GM23338 (cell line): ENCODE measurements at regions not wholly inside any gene's neighbourhood (a gene's known extent, or its start where the extent isn't known, plus 50 kb on each side); places are given as distances from the start of the nearest gene placed in this dataset.

Experiments
- ATAC-seq: fragments of 200-7000 bp; cut with Tn5 transposase; 3 replicates; pipeline ENCODE4 v1.9.1; 2020
- DNase-seq: peaks from one replicate; pipeline ENCODE4 v3.0.0-alpha.2; 2015; ENCODE audit warnings: low spot score
- H2AFZ ChIP-seq: fragments of 200-600 bp; sonication (generic); 2 replicates; pipeline ENCODE4 v1.8.0; 2016; ENCODE audit warnings: antibody characterized with exemption, mild to moderate bottlenecking, moderate library complexity
- H3F3A ChIP-seq: fragments of 200-600 bp; sonication (generic); replicated peaks from 2 replicates; pipeline ENCODE4 v1.8.0; 2017; ENCODE audit warnings: antibody characterized with exemption, mixed run types, low read depth
- H3K27ac ChIP-seq: fragments of 200-600 bp; sonication (generic); 2 replicates; pipeline ENCODE4 v1.6.1; 2016; ENCODE audit warnings: low read depth
- H3K27me3 ChIP-seq: fragments of 200-600 bp; sonication (generic); 2 replicates; pipeline ENCODE4 v1.8.0; 2016; ENCODE audit warnings: mild to moderate bottlenecking, mixed run types, moderate library complexity; ENCODE audit not compliant: insufficient read depth
- H3K36me3 ChIP-seq: fragments of 200-600 bp; sonication (generic); 2 replicates; pipeline ENCODE4 v1.8.0; 2016; ENCODE audit warnings: mild to moderate bottlenecking; ENCODE audit not compliant: insufficient read depth
- H3K4me1 ChIP-seq: fragments of 200-600 bp; sonication (generic); 2 replicates; pipeline ENCODE4 v1.8.0; 2016; ENCODE audit warnings: mild to moderate bottlenecking, moderate library complexity; ENCODE audit not compliant: insufficient read depth
- H3K4me2 ChIP-seq: fragments of 200-600 bp; sonication (generic); 2 replicates; pipeline ENCODE4 v1.7.1; 2017; ENCODE audit warnings: mixed run types
- H3K4me3 ChIP-seq: fragments of 200-600 bp; sonication (generic); 2 replicates; pipeline ENCODE4 v1.6.1; 2016; ENCODE audit warnings: mixed run types
- H3K79me2 ChIP-seq: fragments of 200-600 bp; sonication (generic); replicated peaks from 2 replicates; pipeline ENCODE4 v1.8.0; 2017; ENCODE audit warnings: mild to moderate bottlenecking; ENCODE audit not compliant: insufficient read depth
- H3K9me2 ChIP-seq: fragments of 200-600 bp; sonication (generic); 2 replicates; pipeline ENCODE4 v1.8.0; 2017; ENCODE audit not compliant: insufficient read depth
- H4K20me1 ChIP-seq: fragments of 200-600 bp; sonication (generic); replicated peaks from 2 replicates; pipeline ENCODE4 v1.8.0; 2017; ENCODE audit warnings: mild to moderate bottlenecking; ENCODE audit not compliant: insufficient read depth
- H3K27ac Mint-ChIP-seq: 2 replicates; pipeline ENCODE4 v1.8.0; 2020; ENCODE audit warnings: inconsistent platforms, mild to moderate bottlenecking, moderate library complexity, mixed read lengths
- H3K27me3 Mint-ChIP-seq: 3 replicates; pipeline ENCODE4 v1.8.0; 2022; ENCODE audit warnings: low read depth, mild to moderate bottlenecking, moderate library complexity, mixed read lengths, inconsistent platforms; ENCODE audit not compliant: insufficient read depth, poor library complexity
- H3K36me3 Mint-ChIP-seq: 3 replicates; pipeline ENCODE4 v1.8.0; 2021; ENCODE audit warnings: low read depth, mild to moderate bottlenecking, inconsistent platforms, moderate library complexity, mixed read lengths
- H3K4me1 Mint-ChIP-seq: 3 replicates; pipeline ENCODE4 v1.8.0; 2020; ENCODE audit warnings: mild to moderate bottlenecking, inconsistent platforms, mixed read lengths
- H3K4me3 Mint-ChIP-seq: 3 replicates; pipeline ENCODE4 v1.8.0; 2021; ENCODE audit warnings: moderate library complexity, mild to moderate bottlenecking, inconsistent platforms, mixed read lengths
- H3K9me3 Mint-ChIP-seq: 3 replicates; pipeline ENCODE4 v1.8.0; 2020; ENCODE audit warnings: moderate library complexity, mild to moderate bottlenecking, inconsistent platforms, mixed read lengths
- EZH2 ChIP-seq: fragments of 200-600 bp; sonication (generic); IDR thresholded peaks from one replicate; pipeline ENCODE4 v1.8.0; 2017; ENCODE audit warnings: antibody characterized with exemption, mild to moderate bottlenecking, low read depth; ENCODE audit not compliant: unreplicated experiment
- EZH2phosphoT487 ChIP-seq: fragments of 200-600 bp; sonication (generic); IDR thresholded peaks from one replicate; pipeline ENCODE4 v1.8.1; 2018; ENCODE audit warnings: antibody characterized with exemption; ENCODE audit not compliant: unreplicated experiment
- JUNB ChIP-seq: IDR thresholded peaks from one replicate; pipeline ENCODE4 v1.6.1; 2016; ENCODE audit warnings: antibody characterized with exemption; ENCODE audit not compliant: unreplicated experiment
- POLR2AphosphoS5 ChIP-seq: IDR thresholded peaks from 2 replicates; pipeline ENCODE4 v1.6.1; 2016; ENCODE audit warnings: antibody characterized with exemption, low read depth
- STAT1 ChIP-seq: IDR thresholded peaks from one replicate; pipeline ENCODE4 v1.6.1; 2016; ENCODE audit warnings: antibody characterized with exemption; ENCODE audit not compliant: unreplicated experiment
- ZNF114 ChIP-seq: fragments of 250-450 bp; sonication (Bioruptor Pico); IDR thresholded peaks from 2 replicates; pipeline ENCODE4 v1.5.0; 2020; ENCODE audit warnings: mild to moderate bottlenecking, moderate library complexity
- ZNF331 ChIP-seq: fragments of 250-450 bp; sonication (Bioruptor Pico); IDR thresholded peaks from 2 replicates; pipeline ENCODE4 v1.5.0; 2020; ENCODE audit warnings: low read depth, mild to moderate bottlenecking, moderate library complexity
- TF ChIP-seq, protein P1 (sequence below): IDR thresholded peaks from one replicate; pipeline ENCODE4 v1.6.1; 2018; ENCODE audit warnings: antibody characterized with exemption; ENCODE audit not compliant: unreplicated experiment
- TF ChIP-seq, protein P2 (sequence below): IDR thresholded peaks from 2 replicates; pipeline ENCODE4 v1.6.1; 2016; ENCODE audit warnings: antibody characterized with exemption
- TF ChIP-seq, protein P3 (sequence below): fragments of 250-450 bp; sonication (Bioruptor Pico); IDR thresholded peaks from 2 replicates; pipeline ENCODE4 v1.5.0; 2020; ENCODE audit warnings: mild to moderate bottlenecking, moderate library complexity
- TF ChIP-seq, protein P4 (sequence below), 2 experiments: fragments of 200-600 bp in 1 of 2; sonication (generic) in 1 of 2; conservative IDR thresholded peaks; 2 replicates each; pipeline versions ENCODE4 v1.5.1 to v1.6.1; 2016 to 2017; ENCODE audit warnings: antibody characterized with exemption in 2 of 2, low read depth in 2 of 2, mild to moderate bottlenecking in 2 of 2, moderate library complexity in 1 of 2

DNA sequence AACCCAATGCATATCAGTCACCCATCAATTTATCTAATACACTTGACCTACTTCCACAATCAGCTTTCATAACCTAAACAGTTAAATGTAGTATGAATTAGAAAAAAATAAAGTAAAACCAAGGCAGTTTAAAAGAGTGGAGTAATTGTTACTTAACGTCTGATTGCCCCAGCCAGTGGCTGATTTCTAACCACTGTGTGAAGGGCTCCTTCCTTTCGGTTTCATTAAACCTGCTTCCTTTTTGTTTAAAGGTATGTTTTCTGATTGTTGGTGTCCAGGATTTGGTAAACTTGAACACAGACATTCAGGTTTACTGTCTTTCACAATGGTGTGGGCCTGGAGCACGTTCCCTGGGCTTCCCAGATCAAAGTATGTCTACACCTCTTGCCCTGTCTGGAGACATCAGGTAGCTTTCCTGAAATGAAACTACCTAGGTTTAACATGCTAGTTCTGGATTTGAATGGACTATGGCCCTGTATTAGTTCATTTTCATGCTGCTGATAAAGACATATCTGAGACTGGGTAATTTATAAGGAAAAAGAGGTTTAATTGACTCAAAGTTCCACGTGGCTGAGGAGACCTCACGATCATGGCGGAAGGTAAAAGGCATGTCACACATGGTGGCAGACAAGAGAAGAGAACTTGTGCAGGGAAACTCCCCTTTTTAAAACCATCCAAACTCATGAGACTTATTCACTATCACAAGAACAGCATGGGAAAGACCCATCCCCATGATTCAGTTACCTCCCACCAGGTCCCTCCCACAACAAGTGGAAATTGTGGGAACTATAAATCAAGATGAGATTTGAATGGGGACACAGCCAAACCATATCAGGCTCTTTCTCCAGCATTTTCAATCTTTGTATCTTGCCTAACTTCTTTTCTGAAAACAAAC lies 605.2 kb upstream of the ID2 start:
- Histone ChIP-seq H3K4me3 (no peak overlapping the region), H3K9me2 (no peaks in the 10 kb centered on the region), H3F3A (no peaks in the 10 kb centered on the region), H3K4me2 (no peak overlapping the region), H3K27me3 (no peaks in the 10 kb centered on the region), H3K4me1 (no peaks in the 10 kb centered on the region), H3K27ac (no peak overlapping the region), H2AFZ (no peak overlapping the region), H4K20me1 (no peaks in the 10 kb centered on the region), H3K79me2 (no peaks in the 10 kb centered on the region), H3K36me3 (no peaks in the 10 kb centered on the region)
- no peak overlapping the region for H3K27ac Mint-ChIP-seq
- H3K4me1 Mint-ChIP-seq, result peaks cover 8% of the 10 kb centered on the region; the same call in 2 of the 3 replicates
- H3K4me3 Mint-ChIP-seq, result no peak overlapping the region
- peaks cover 20% of the 10 kb centered on the region for H3K9me3 Mint-ChIP-seq
- ATAC-seq (no peak), DNase-seq (no peak)
- peaks cover 19% of the 10 kb centered on the region for H3K36me3 Mint-ChIP-seq
- no peak for TF ChIP-seq JUNB
- no peak for TF ChIP-seq ZNF331
- no peak for TF ChIP-seq EZH2phosphoT487
- no peak for TF ChIP-seq EZH2
- TF ChIP-seq, protein P1, sequence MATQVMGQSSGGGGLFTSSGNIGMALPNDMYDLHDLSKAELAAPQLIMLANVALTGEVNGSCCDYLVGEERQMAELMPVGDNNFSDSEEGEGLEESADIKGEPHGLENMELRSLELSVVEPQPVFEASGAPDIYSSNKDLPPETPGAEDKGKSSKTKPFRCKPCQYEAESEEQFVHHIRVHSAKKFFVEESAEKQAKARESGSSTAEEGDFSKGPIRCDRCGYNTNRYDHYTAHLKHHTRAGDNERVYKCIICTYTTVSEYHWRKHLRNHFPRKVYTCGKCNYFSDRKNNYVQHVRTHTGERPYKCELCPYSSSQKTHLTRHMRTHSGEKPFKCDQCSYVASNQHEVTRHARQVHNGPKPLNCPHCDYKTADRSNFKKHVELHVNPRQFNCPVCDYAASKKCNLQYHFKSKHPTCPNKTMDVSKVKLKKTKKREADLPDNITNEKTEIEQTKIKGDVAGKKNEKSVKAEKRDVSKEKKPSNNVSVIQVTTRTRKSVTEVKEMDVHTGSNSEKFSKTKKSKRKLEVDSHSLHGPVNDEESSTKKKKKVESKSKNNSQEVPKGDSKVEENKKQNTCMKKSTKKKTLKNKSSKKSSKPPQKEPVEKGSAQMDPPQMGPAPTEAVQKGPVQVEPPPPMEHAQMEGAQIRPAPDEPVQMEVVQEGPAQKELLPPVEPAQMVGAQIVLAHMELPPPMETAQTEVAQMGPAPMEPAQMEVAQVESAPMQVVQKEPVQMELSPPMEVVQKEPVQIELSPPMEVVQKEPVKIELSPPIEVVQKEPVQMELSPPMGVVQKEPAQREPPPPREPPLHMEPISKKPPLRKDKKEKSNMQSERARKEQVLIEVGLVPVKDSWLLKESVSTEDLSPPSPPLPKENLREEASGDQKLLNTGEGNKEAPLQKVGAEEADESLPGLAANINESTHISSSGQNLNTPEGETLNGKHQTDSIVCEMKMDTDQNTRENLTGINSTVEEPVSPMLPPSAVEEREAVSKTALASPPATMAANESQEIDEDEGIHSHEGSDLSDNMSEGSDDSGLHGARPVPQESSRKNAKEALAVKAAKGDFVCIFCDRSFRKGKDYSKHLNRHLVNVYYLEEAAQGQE, result no peak
- no peak for TF ChIP-seq STAT1
- TF ChIP-seq, protein P2, sequence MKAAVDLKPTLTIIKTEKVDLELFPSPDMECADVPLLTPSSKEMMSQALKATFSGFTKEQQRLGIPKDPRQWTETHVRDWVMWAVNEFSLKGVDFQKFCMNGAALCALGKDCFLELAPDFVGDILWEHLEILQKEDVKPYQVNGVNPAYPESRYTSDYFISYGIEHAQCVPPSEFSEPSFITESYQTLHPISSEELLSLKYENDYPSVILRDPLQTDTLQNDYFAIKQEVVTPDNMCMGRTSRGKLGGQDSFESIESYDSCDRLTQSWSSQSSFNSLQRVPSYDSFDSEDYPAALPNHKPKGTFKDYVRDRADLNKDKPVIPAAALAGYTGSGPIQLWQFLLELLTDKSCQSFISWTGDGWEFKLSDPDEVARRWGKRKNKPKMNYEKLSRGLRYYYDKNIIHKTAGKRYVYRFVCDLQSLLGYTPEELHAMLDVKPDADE, result no peak
- TF ChIP-seq POLR2AphosphoS5, result no peak
- TF ChIP-seq, protein P3, sequence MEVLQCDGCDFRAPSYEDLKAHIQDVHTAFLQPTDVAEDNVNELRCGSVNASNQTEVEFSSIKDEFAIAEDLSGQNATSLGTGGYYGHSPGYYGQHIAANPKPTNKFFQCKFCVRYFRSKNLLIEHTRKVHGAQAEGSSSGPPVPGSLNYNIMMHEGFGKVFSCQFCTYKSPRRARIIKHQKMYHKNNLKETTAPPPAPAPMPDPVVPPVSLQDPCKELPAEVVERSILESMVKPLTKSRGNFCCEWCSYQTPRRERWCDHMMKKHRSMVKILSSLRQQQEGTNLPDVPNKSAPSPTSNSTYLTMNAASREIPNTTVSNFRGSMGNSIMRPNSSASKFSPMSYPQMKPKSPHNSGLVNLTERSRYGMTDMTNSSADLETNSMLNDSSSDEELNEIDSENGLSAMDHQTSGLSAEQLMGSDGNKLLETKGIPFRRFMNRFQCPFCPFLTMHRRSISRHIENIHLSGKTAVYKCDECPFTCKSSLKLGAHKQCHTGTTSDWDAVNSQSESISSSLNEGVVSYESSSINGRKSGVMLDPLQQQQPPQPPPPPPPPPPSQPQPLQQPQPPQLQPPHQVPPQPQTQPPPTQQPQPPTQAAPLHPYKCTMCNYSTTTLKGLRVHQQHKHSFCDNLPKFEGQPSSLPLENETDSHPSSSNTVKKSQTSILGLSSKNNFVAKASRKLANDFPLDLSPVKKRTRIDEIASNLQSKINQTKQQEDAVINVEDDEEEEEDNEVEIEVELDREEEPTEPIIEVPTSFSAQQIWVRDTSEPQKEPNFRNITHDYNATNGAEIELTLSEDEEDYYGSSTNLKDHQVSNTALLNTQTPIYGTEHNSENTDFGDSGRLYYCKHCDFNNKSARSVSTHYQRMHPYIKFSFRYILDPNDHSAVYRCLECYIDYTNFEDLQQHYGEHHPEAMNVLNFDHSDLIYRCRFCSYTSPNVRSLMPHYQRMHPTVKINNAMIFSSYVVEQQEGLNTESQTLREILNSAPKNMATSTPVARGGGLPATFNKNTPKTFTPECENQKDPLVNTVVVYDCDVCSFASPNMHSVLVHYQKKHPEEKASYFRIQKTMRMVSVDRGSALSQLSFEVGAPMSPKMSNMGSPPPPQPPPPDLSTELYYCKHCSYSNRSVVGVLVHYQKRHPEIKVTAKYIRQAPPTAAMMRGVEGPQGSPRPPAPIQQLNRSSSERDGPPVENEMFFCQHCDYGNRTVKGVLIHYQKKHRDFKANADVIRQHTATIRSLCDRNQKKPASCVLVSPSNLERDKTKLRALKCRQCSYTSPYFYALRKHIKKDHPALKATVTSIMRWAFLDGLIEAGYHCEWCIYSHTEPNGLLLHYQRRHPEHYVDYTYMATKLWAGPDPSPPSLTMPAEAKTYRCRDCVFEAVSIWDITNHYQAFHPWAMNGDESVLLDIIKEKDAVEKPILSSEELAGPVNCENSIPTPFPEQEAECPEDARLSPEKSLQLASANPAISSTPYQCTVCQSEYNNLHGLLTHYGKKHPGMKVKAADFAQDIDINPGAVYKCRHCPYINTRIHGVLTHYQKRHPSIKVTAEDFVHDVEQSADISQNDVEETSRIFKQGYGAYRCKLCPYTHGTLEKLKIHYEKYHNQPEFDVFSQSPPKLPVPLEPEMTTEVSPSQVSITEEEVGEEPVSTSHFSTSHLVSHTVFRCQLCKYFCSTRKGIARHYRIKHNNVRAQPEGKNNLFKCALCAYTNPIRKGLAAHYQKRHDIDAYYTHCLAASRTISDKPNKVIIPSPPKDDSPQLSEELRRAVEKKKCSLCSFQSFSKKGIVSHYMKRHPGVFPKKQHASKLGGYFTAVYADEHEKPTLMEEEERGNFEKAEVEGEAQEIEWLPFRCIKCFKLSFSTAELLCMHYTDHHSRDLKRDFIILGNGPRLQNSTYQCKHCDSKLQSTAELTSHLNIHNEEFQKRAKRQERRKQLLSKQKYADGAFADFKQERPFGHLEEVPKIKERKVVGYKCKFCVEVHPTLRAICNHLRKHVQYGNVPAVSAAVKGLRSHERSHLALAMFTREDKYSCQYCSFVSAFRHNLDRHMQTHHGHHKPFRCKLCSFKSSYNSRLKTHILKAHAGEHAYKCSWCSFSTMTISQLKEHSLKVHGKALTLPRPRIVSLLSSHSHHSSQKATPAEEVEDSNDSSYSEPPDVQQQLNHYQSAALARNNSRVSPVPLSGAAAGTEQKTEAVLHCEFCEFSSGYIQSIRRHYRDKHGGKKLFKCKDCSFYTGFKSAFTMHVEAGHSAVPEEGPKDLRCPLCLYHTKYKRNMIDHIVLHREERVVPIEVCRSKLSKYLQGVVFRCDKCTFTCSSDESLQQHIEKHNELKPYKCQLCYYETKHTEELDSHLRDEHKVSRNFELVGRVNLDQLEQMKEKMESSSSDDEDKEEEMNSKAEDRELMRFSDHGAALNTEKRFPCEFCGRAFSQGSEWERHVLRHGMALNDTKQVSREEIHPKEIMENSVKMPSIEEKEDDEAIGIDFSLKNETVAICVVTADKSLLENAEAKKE, result no peak
- TF ChIP-seq, protein P4, sequence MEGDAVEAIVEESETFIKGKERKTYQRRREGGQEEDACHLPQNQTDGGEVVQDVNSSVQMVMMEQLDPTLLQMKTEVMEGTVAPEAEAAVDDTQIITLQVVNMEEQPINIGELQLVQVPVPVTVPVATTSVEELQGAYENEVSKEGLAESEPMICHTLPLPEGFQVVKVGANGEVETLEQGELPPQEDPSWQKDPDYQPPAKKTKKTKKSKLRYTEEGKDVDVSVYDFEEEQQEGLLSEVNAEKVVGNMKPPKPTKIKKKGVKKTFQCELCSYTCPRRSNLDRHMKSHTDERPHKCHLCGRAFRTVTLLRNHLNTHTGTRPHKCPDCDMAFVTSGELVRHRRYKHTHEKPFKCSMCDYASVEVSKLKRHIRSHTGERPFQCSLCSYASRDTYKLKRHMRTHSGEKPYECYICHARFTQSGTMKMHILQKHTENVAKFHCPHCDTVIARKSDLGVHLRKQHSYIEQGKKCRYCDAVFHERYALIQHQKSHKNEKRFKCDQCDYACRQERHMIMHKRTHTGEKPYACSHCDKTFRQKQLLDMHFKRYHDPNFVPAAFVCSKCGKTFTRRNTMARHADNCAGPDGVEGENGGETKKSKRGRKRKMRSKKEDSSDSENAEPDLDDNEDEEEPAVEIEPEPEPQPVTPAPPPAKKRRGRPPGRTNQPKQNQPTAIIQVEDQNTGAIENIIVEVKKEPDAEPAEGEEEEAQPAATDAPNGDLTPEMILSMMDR (conservative IDR thresholded peaks at IDR 0.05; ENCODE audit: low read depth in 2 of 2), result no peak
- TF ChIP-seq ZNF114 (CRISPR knock-in tag), result no peak
- H3K27me3 Mint-ChIP-seq, result no peaks in the 10 kb centered on the region
